Mucosa of stomach (tissue), 1 donor: ENCODE measurements at regions not wholly inside any gene's neighbourhood (a gene's known extent, or its start where the extent isn't known, plus 50 kb on each side); places are given as distances from the start of the nearest gene placed in this dataset.
"Not testable (repeated sequence)": the region's sequence is repeated elsewhere in the genome, so short reads cannot be mapped to it uniquely, and the experiment has no call there.

Experiments
- H3K27me3 ChIP-seq: one replicate; pipeline ENCODE4 v1.7.0; 2013; ENCODE audit warnings: mild to moderate bottlenecking, low read length; ENCODE audit not compliant: control insufficient read depth, insufficient read depth
- H3K36me3 ChIP-seq: one replicate; pipeline ENCODE4 v1.7.0; 2013; ENCODE audit warnings: low read length; ENCODE audit not compliant: control insufficient read depth, insufficient read depth
- H3K4me1 ChIP-seq: one replicate; pipeline ENCODE4 v1.7.0; 2013; ENCODE audit warnings: mild to moderate bottlenecking, low read length; ENCODE audit not compliant: control insufficient read depth, insufficient read depth
- H3K4me3 ChIP-seq: one replicate; pipeline ENCODE4 v1.7.0; 2013; ENCODE audit warnings: low read length
- H3K9ac ChIP-seq: one replicate; pipeline ENCODE4 v1.7.0; 2013; ENCODE audit warnings: mild to moderate bottlenecking, low read length, moderate library complexity
- H3K9me3 ChIP-seq: one replicate; pipeline ENCODE4 v1.7.0; 2013; ENCODE audit warnings: mild to moderate bottlenecking, low read length, moderate library complexity; ENCODE audit not compliant: control insufficient read depth
- donor health status: Pancreatic carcinoma.

GRCh38 chr10:2205406-2205805 lies 468.1 kb upstream of the ADARB2 start:
- H3K36me3 ChIP-seq: no peaks in the 10 kb centered on the region
- no peak overlapping the region for H3K9ac ChIP-seq

GRCh38 chr10:2202401-2202800 lies 465.1 kb upstream of the ADARB2 start:
- Histone ChIP-seq H3K4me3 (no peak overlapping the region), H3K9me3 (no peaks in the 10 kb centered on the region), H3K27me3 (no peaks in the 10 kb centered on the region), H3K9ac (no peak overlapping the region), H3K4me1 (no peaks in the 10 kb centered on the region), H3K36me3 (no peaks in the 10 kb centered on the region)

More at GRCh38 chr10:2205406-2205805, 468.1 kb upstream of the ADARB2 start:
- no peaks in the 10 kb centered on the region for H3K9me3 ChIP-seq
- H3K27me3 ChIP-seq: no peaks in the 10 kb centered on the region
- no peaks in the 10 kb centered on the region for H3K4me1 ChIP-seq
- H3K4me3 ChIP-seq: no peak overlapping the region

- Histone ChIP-seq H3K36me3 (no peaks in the 10 kb centered on the region), H3K4me1 (no peaks in the 10 kb centered on the region), H3K9me3 (no peaks in the 10 kb centered on the region), H3K9ac (no peak overlapping the region), H3K27me3 (no peaks in the 10 kb centered on the region), H3K4me3 (no peak overlapping the region)
Observed at GRCh38 chr10:2201534-2202099, 464.3 kb upstream of the ADARB2 start.

- H3K4me1 ChIP-seq: no peaks in the 10 kb centered on the region
- no peak overlapping the region for H3K9ac ChIP-seq
- no peaks in the 10 kb centered on the region for H3K9me3 ChIP-seq
- H3K36me3 ChIP-seq: no peaks in the 10 kb centered on the region
- no peaks in the 10 kb centered on the region for H3K27me3 ChIP-seq
- no peak overlapping the region for H3K4me3 ChIP-seq
Observed at GRCh38 chr10:2197663-2198062, 460.3 kb upstream of the ADARB2 start.

- no peaks in the 10 kb centered on the region for H3K9me3 ChIP-seq
- no peak overlapping the region for H3K9ac ChIP-seq
- H3K27me3 ChIP-seq: no peaks in the 10 kb centered on the region
- no peak overlapping the region for H3K4me3 ChIP-seq
- no peaks in the 10 kb centered on the region for H3K4me1 ChIP-seq
- H3K36me3 ChIP-seq: no peaks in the 10 kb centered on the region
Observed at GRCh38 chr10:2196272-2196671, 458.9 kb upstream of the ADARB2 start.

GRCh38 chr10:2189356-2189755 lies 452.0 kb upstream of the ADARB2 start:
- not testable (repeated sequence) for H3K9me3 ChIP-seq, H3K9ac ChIP-seq, H3K4me3 ChIP-seq, H3K27me3 ChIP-seq, H3K4me1 ChIP-seq, H3K36me3 ChIP-seq

GRCh38 chr10:2188371-2188770 lies 451.0 kb upstream of the ADARB2 start:
- Histone ChIP-seq H3K4me1 (no peaks in the 10 kb centered on the region), H3K9me3 (no peaks in the 10 kb centered on the region), H3K4me3 (no peak overlapping the region), H3K9ac (no peak overlapping the region), H3K27me3 (no peaks in the 10 kb centered on the region), H3K36me3 (no peaks in the 10 kb centered on the region)

- no peak overlapping the region for H3K9ac ChIP-seq
- no peaks in the 10 kb centered on the region for H3K27me3 ChIP-seq
- no peaks in the 10 kb centered on the region for H3K4me1 ChIP-seq
- H3K36me3 ChIP-seq: no peaks in the 10 kb centered on the region
- H3K4me3 ChIP-seq: no peak overlapping the region
- no peaks in the 10 kb centered on the region for H3K9me3 ChIP-seq
Observed at GRCh38 chr10:2173327-2173726, 436.0 kb upstream of the ADARB2 start.

GRCh38 chr10:2165771-2166460 lies 428.6 kb upstream of the ADARB2 start:
- H3K36me3 ChIP-seq: no peaks in the 10 kb centered on the region
- H3K9ac ChIP-seq: no peak overlapping the region
- no peak overlapping the region for H3K4me3 ChIP-seq
- H3K4me1 ChIP-seq: no peaks in the 10 kb centered on the region
- no peaks in the 10 kb centered on the region for H3K27me3 ChIP-seq
- no peaks in the 10 kb centered on the region for H3K9me3 ChIP-seq

- Histone ChIP-seq H3K9ac (no peak overlapping the region), H3K4me1 (no peaks in the 10 kb centered on the region), H3K27me3 (no peaks in the 10 kb centered on the region), H3K36me3 (no peaks in the 10 kb centered on the region), H3K9me3 (no peaks in the 10 kb centered on the region), H3K4me3 (no peak overlapping the region)
Observed at GRCh38 chr10:2150288-2150687, 413.0 kb upstream of the ADARB2 start.

GRCh38 chr10:2145926-2146478 lies 408.7 kb upstream of the ADARB2 start:
- H3K9ac ChIP-seq: no peak overlapping the region
- no peaks in the 10 kb centered on the region for H3K27me3 ChIP-seq
- no peaks in the 10 kb centered on the region for H3K4me1 ChIP-seq
- no peaks in the 10 kb centered on the region for H3K9me3 ChIP-seq
- H3K4me3 ChIP-seq: no peak overlapping the region
- H3K36me3 ChIP-seq: no peaks in the 10 kb centered on the region

GRCh38 chr10:2145491-2145890 lies 408.2 kb upstream of the ADARB2 start:
- no peaks in the 10 kb centered on the region for H3K27me3 ChIP-seq
- no peaks in the 10 kb centered on the region for H3K4me1 ChIP-seq

More at GRCh38 chr10:2145491-2145890, 408.2 kb upstream of the ADARB2 start:
- Histone ChIP-seq H3K9ac (no peak overlapping the region), H3K4me3 (no peak overlapping the region), H3K36me3 (no peaks in the 10 kb centered on the region), H3K9me3 (no peaks in the 10 kb centered on the region)
